ENCODE measurements at regions not wholly inside any gene's neighbourhood (a gene's known extent, or its start where the extent isn't known, plus 50 kb on each side); places are given as distances from the start of the nearest gene placed in this dataset.

GRCh38 chr10:10778959-10779358, 238.7 kb upstream of the CELF2 start (continued):
- no peak for TF ChIP-seq TCF12 (IDR thresholded peaks at IDR 0.05; ENCODE audit: low read depth, low read length)
- TF ChIP-seq SMAD1 (IDR thresholded peaks at IDR 0.05; ENCODE audit: low read depth, partially characterized antibody), result no peak

DNA sequence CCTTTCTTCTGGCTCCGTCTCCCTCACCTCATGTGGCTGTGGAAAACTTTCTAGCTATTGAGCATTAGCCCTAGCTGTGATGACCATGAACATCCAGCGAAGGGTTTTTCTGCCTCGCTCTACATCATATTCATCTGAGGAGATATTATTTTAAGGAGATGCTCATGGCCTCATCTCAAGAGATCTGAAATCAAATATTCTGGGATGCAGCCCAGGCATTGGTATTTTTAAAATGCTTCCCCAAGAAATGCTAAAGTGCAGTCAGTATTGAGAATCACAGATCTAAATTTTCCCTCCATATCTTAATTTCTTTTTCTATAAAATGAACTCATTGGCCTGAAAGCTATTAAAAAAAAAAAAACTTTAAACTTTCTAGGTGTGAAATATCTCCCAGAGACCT, 238.2 kb upstream of the CELF2 start:
- no peaks in the 10 kb centered on the region for H3K36me3 ChIP-seq (ENCODE audit: control insufficient read depth in 2 of 2, insufficient read depth in 2 of 2, low read length in 1 of 2)
- no peak overlapping the region for H2AFZ ChIP-seq (ENCODE audit: control insufficient read depth, low read depth, low read length)
- H3K9me3 ChIP-seq (replicated peaks; ENCODE audit: control insufficient read depth, insufficient read depth, low read length), result no peaks in the 10 kb centered on the region
- FAIRE-seq, result no peak
- 63% methylated on average over 3 of the region's 3 CpGs for WGBS (ENCODE audit: insufficient coverage, insufficient replicate concordance, low lambda C conversion rate, missing lambda C conversion rate)
- H3K27me3 ChIP-seq (replicated peaks in 1 of 2; ENCODE audit: control insufficient read depth in 2 of 2, insufficient read depth in 2 of 2, low read length in 1 of 2), result no peaks in the 10 kb centered on the region
- ChIA-PET RAD21 (ENCODE audit: unreplicated experiment) (no interaction called here), POLR2A (no interaction called here), SMC1A (ENCODE audit: uncharacterized antibody, unreplicated experiment) (no interaction called here), CTCF (no interaction called here)
- H3K4me1 ChIP-seq (ENCODE audit: control insufficient read depth, insufficient read depth, low read length), result no peaks in the 10 kb centered on the region
- no peaks in the 10 kb centered on the region for H4K20me1 ChIP-seq (ENCODE audit: control insufficient read depth, insufficient read depth)
- H3K79me2 ChIP-seq (ENCODE audit: control insufficient read depth, insufficient read depth, low read length), result no peaks in the 10 kb centered on the region
- no TSS peak for BruUV-seq (replicated peaks)
- in situ Hi-C loops (cut with MboI) (no loop called here), intact Hi-C loops (cut with micrococcal nuclease; ENCODE audit: unreplicated experiment) (no loop called here)
- TF ChIP-seq SPI1 (IDR thresholded peaks at IDR 0.05; ENCODE audit: borderline replicate concordance, insufficient read depth, low read depth, low read length), result no peak
- TF ChIP-seq, protein P1, sequence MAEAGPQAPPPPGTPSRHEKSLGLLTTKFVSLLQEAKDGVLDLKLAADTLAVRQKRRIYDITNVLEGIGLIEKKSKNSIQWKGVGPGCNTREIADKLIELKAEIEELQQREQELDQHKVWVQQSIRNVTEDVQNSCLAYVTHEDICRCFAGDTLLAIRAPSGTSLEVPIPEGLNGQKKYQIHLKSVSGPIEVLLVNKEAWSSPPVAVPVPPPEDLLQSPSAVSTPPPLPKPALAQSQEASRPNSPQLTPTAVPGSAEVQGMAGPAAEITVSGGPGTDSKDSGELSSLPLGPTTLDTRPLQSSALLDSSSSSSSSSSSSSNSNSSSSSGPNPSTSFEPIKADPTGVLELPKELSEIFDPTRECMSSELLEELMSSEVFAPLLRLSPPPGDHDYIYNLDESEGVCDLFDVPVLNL (IDR thresholded peaks at IDR 0.05; ENCODE audit: low read depth, low read length), result no peak
- no peak for TF ChIP-seq ZNF217 (IDR thresholded peaks at IDR 0.05)
- no peak for TF ChIP-seq NR2C1 (IDR thresholded peaks at IDR 0.05)
- no peak for TF ChIP-seq CHD2 (IDR thresholded peaks at IDR 0.05; ENCODE audit: borderline replicate concordance, low read depth, low read length)
- TF ChIP-seq SIN3A (IDR thresholded peaks at IDR 0.05; ENCODE audit: low read depth, low read length), result no peak
- no peak for TF ChIP-seq POLR2AphosphoS2 (IDR thresholded peaks at IDR 0.05; ENCODE audit: low read depth, low read length)
- TF ChIP-seq TCF3 (IDR thresholded peaks at IDR 0.05; ENCODE audit: borderline replicate concordance, insufficient read depth, low read depth, low read length), result no peak
- TF ChIP-seq NRF1 (conservative IDR thresholded peaks at IDR 0.05; ENCODE audit: low read depth, low read length), result no peak
- TF ChIP-seq JUNB (IDR thresholded peaks at IDR 0.05), result no peak
- TF ChIP-seq FOS (IDR thresholded peaks at IDR 0.05; ENCODE audit: borderline replicate concordance, extremely low read depth, insufficient read length), result no peak
- TF ChIP-seq MTA3 (IDR thresholded peaks at IDR 0.05; ENCODE audit: borderline replicate concordance, low read length), result no peak
- TF ChIP-seq KDM1A (IDR thresholded peaks at IDR 0.05; ENCODE audit: borderline replicate concordance), result no peak
- no peak for TF ChIP-seq JUND (IDR thresholded peaks at IDR 0.05; ENCODE audit: low read depth, low read length)
- TF ChIP-seq HCFC1 (IDR thresholded peaks at IDR 0.05; ENCODE audit: low read length), result no peak
- TF ChIP-seq RELA (IDR thresholded peaks at IDR 0.05; ENCODE audit: borderline replicate concordance, partially characterized antibody), result no peak
- ATAC-seq, result no peak
- DNase-seq (ENCODE audit: low read depth, low spot score), result no peak
- no peak overlapping the region for H3K4me3 ChIP-seq
- H3K9ac ChIP-seq (ENCODE audit: control insufficient read depth, insufficient read depth, low read length), result no peak overlapping the region
- H3K4me2 ChIP-seq (ENCODE audit: control insufficient read depth, insufficient read depth), result no peak overlapping the region
- no peak overlapping the region for H3K27ac ChIP-seq (ENCODE audit: control insufficient read depth, insufficient read depth)
